ENCODE measurements at regions not wholly inside any gene's neighbourhood (a gene's known extent, or its start where the extent isn't known, plus 50 kb on each side); places are given as distances from the start of the nearest gene placed in this dataset.

DNA sequence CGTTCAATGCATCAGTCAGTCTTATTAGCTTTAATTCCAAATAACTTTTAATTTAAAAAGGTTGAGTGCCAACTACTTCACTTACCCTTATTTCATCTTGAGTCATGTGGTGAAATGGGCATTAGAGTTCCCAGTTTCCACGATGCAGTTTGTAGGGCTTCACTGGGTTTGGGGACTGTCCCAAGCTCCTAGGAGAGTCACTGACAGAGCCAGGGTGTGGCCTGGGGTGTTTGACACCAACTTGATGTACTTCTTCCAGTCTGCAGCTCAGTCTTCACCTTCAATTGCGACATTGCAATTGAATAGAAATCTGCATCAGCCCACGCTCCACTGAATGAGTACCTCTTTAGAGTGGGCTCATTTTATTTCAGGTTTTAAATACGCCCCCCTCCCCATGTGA lies 165.3 kb downstream of the ARL4C start:
- Histone ChIP-seq H3K9me1 (ENCODE audit: control insufficient read depth, extremely low read depth, insufficient read depth, low read length) (no peaks in the 10 kb centered on the region), H3K4me3 (ENCODE audit: control insufficient read depth in 2 of 3, extremely low read depth in 1 of 3, insufficient read depth in 2 of 3, low read depth in 1 of 3, low read length in 3 of 3) (no peak overlapping the region), H3K9ac (ENCODE audit: control insufficient read depth, extremely low read depth, insufficient read depth, low read length) (no peak overlapping the region), H3K36me3 (ENCODE audit: control insufficient read depth in 2 of 2, extremely low read depth in 1 of 2, insufficient read depth in 2 of 2, low read length in 2 of 2) (no peaks in the 10 kb centered on the region), H3K27me3 (ENCODE audit: control insufficient read depth, extremely low read depth, insufficient read depth, low read length) (no peaks in the 10 kb centered on the region), H3K27ac (ENCODE audit: control insufficient read depth, insufficient read depth, low read length) (no peak overlapping the region), H3K4me2 (ENCODE audit: control insufficient read depth, extremely low read depth, insufficient read depth, low read depth, low read length) (no peak overlapping the region), H3K79me2 (ENCODE audit: control insufficient read depth, insufficient read depth, low read length) (no peaks in the 10 kb centered on the region), H3K9me3 (ENCODE audit: control insufficient read depth, low read depth, low read length) (no peaks in the 10 kb centered on the region), H2AFZ (ENCODE audit: control insufficient read depth, low read length) (no peak overlapping the region), H3K4me1 (ENCODE audit: control insufficient read depth, extremely low read depth, insufficient read depth, low read length) (peaks cover 19% of the 10 kb centered on the region), H4K20me1 (ENCODE audit: control insufficient read depth, extremely low read depth, insufficient read depth, low read length) (no peaks in the 10 kb centered on the region)
- dilution Hi-C loops (cut with MboI; ENCODE audit: extremely low pct_ligation_motif_present, low sequenced_read_pairs): no loop called here
- FAIRE-seq: no peak
- DNase-seq (ENCODE audit: low read depth, low spot score): no peak
- no peak for TF ChIP-seq EZH2 (IDR thresholded peaks at IDR 0.05; ENCODE audit: low read length)
- TF ChIP-seq, protein P1, sequence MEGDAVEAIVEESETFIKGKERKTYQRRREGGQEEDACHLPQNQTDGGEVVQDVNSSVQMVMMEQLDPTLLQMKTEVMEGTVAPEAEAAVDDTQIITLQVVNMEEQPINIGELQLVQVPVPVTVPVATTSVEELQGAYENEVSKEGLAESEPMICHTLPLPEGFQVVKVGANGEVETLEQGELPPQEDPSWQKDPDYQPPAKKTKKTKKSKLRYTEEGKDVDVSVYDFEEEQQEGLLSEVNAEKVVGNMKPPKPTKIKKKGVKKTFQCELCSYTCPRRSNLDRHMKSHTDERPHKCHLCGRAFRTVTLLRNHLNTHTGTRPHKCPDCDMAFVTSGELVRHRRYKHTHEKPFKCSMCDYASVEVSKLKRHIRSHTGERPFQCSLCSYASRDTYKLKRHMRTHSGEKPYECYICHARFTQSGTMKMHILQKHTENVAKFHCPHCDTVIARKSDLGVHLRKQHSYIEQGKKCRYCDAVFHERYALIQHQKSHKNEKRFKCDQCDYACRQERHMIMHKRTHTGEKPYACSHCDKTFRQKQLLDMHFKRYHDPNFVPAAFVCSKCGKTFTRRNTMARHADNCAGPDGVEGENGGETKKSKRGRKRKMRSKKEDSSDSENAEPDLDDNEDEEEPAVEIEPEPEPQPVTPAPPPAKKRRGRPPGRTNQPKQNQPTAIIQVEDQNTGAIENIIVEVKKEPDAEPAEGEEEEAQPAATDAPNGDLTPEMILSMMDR (optimal IDR thresholded peaks at IDR 0.05 in 1 of 3, IDR thresholded peaks at IDR 0.05 in 1 of 3, conservative IDR thresholded peaks at IDR 0.05 in 1 of 3; ENCODE audit: extremely low read depth in 1 of 3, insufficient read depth in 2 of 3, low read length in 3 of 3): no peak

DNA sequence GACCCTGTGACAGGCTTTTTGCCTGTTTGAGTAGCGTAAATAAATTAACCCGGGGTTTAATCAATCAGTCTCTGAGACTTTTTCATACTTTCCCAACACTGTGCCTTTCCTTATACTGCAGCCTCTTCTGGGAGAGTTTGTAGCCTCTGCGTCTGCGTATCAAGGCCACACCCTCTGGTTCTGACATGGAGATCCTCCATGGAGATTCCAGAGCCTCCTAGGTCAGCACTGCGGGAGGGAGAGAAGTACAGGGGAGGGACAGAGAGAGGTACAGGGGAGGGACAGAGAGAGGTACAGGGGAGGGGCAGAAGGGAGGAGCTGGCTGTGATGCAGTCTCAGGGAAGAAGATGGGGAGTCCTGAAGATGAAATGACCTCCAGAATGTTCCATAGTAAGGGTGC lies 166.0 kb downstream of the ARL4C start:
- TF ChIP-seq, protein P1 (optimal IDR thresholded peaks at IDR 0.05 in 1 of 3, IDR thresholded peaks at IDR 0.05 in 1 of 3, conservative IDR thresholded peaks at IDR 0.05 in 1 of 3; ENCODE audit: extremely low read depth in 1 of 3, insufficient read depth in 2 of 3, low read length in 3 of 3): no peak
- TF ChIP-seq EZH2 (IDR thresholded peaks at IDR 0.05; ENCODE audit: low read length): no peak
- Histone ChIP-seq H3K4me2 (ENCODE audit: control insufficient read depth, extremely low read depth, insufficient read depth, low read depth, low read length) (no peak overlapping the region), H3K9me3 (ENCODE audit: control insufficient read depth, low read depth, low read length) (no peaks in the 10 kb centered on the region), H3K9me1 (ENCODE audit: control insufficient read depth, extremely low read depth, insufficient read depth, low read length) (no peaks in the 10 kb centered on the region), H3K9ac (ENCODE audit: control insufficient read depth, extremely low read depth, insufficient read depth, low read length) (no peak overlapping the region), H3K27ac (ENCODE audit: control insufficient read depth, insufficient read depth, low read length) (no peak overlapping the region), H3K79me2 (ENCODE audit: control insufficient read depth, insufficient read depth, low read length) (no peaks in the 10 kb centered on the region), H3K4me1 (ENCODE audit: control insufficient read depth, extremely low read depth, insufficient read depth, low read length) (peaks cover 16% of the 10 kb centered on the region), H2AFZ (ENCODE audit: control insufficient read depth, low read length) (no peak overlapping the region), H4K20me1 (ENCODE audit: control insufficient read depth, extremely low read depth, insufficient read depth, low read length) (no peaks in the 10 kb centered on the region), H3K27me3 (ENCODE audit: control insufficient read depth, extremely low read depth, insufficient read depth, low read length) (no peaks in the 10 kb centered on the region), H3K36me3 (ENCODE audit: control insufficient read depth in 2 of 2, extremely low read depth in 1 of 2, insufficient read depth in 2 of 2, low read length in 2 of 2) (no peaks in the 10 kb centered on the region), H3K4me3 (ENCODE audit: control insufficient read depth in 2 of 3, extremely low read depth in 1 of 3, insufficient read depth in 2 of 3, low read depth in 1 of 3, low read length in 3 of 3) (no peak overlapping the region)
- DNase-seq (ENCODE audit: low read depth, low spot score) (no peak), FAIRE-seq (no peak)
- dilution Hi-C loops (cut with MboI; ENCODE audit: extremely low pct_ligation_motif_present, low sequenced_read_pairs): no loop called here

Measured in keratinocyte (primary cell).